Right lobe of liver (tissue), 6 donors: ENCODE measurements at regions not wholly inside any gene's neighbourhood (a gene's known extent, or its start where the extent isn't known, plus 50 kb on each side); places are given as distances from the start of the nearest gene placed in this dataset.

Experiments used
- ATAC-seq, 4 donors: fragments of 200-7000 bp; cut with Tn5 transposase; one replicate each; pipeline ENCODE4 v1.9.1; 2020; ENCODE audit warnings: mild to moderate bottlenecking in 4 of 4, moderate library complexity in 4 of 4
- DNase-seq, 3 donors: peaks; one replicate each; pipeline ENCODE4 v3.0.0-alpha.2; 2020
- H3K27ac ChIP-seq, 3 donors: fragments of 200-600 bp; one replicate each; pipeline ENCODE4 v1.8.0; 2022
- H3K27me3 ChIP-seq, 2 donors: fragments of 200-600 bp; one replicate each; pipeline ENCODE4 v1.8.0; 2022
- H3K36me3 ChIP-seq, 4 donors: fragments of 200-600 bp; sonication (generic) in 1 of 4; one replicate each; pipeline versions ENCODE4 v1.5.1 to v1.8.0; 2017 to 2022; ENCODE audit warnings: control low read depth in 1 of 4
- H3K4me1 ChIP-seq, 4 donors: fragments of 200-600 bp; sonication (generic) in 1 of 4; one replicate each; pipeline versions ENCODE4 v1.5.1 to v1.8.0; 2017 to 2022; ENCODE audit warnings: control low read depth in 1 of 4
- H3K4me3 ChIP-seq, 3 donors: fragments of 200-600 bp; one replicate each; pipeline ENCODE4 v1.8.0; 2022
- H3K9me3 ChIP-seq, 4 donors: fragments of 200-600 bp; sonication (generic) in 1 of 4; one replicate each; pipeline versions ENCODE4 v1.5.1 to v1.8.0; 2017 to 2022; ENCODE audit warnings: control low read depth in 1 of 4
- CTCF ChIP-seq, 4 donors: fragments of 200-600 bp in 3 of 4; fragments of 450-650 bp in 1 of 4; IDR thresholded peaks; one replicate each; pipeline versions ENCODE4 v1.5.1 to v1.8.0; 2016 to 2022; ENCODE audit warnings: antibody characterized with exemption in 4 of 4, mild to moderate bottlenecking in 2 of 4
- POLR2A ChIP-seq: fragments of 450-650 bp; IDR thresholded peaks from one replicate; pipeline ENCODE4 v1.6.1; 2017; ENCODE audit warnings: antibody characterized with exemption, mild to moderate bottlenecking
- WGBS: methylation state at CpG from one replicate; pipeline ENCODE4 v1.1.6; 2018; ENCODE audit warnings: low coverage, low lambda C conversion rate; ENCODE audit not compliant: insufficient coverage; ENCODE audit errors: missing lambda C conversion rate; 5-methylcytosine and 5-hydroxymethylcytosine counted together
- intact Hi-C, 2 donors: fragments of 100-400 bp; cut with DNase I; formaldehyde crosslinking; loops; one replicate each; pipeline versions ENCODE4 v1.11.2 to v1.14.1; 2022
- donor health status: DM: no; HTN: yes; CAD: no.
- donor health status: DM: no; HTN: no; CAD: no.
- donor health status: DM: no; HTN: no; CAD: no.
- donor health status: DM: no; HTN: yes; CAD: no.
- donor health status: DM: no; HTN: yes; CAD: no.

GRCh38 chr10:64102264-64102633, 581.0 kb downstream of the REEP3 start:
- H3K4me3 ChIP-seq = no peak overlapping the region
- no peaks in the 10 kb centered on the region for H3K9me3 ChIP-seq
- intact Hi-C loops = no loop called here
- H3K36me3 ChIP-seq = no peaks in the 10 kb centered on the region
- no peak for TF ChIP-seq POLR2A
- no peak for TF ChIP-seq CTCF (IDR thresholded peaks at IDR 0.05)
- H3K27ac ChIP-seq = no peak overlapping the region
- no peak for ATAC-seq
- no peak for DNase-seq
- 83% methylated on average over 1 of the region's 1 CpG for WGBS
- peaks cover 0 to 11% (median 0%) of the 10 kb centered on the region in 4 donors for H3K4me1 ChIP-seq
- no peaks in the 10 kb centered on the region for H3K27me3 ChIP-seq

- WGBS = 74% methylated on average over 2 of the region's 2 CpGs
- Histone ChIP-seq H3K27ac (no peak overlapping the region), H3K36me3 (no peaks in the 10 kb centered on the region), H3K9me3 (no peaks in the 10 kb centered on the region), H3K27me3 (no peaks in the 10 kb centered on the region), H3K4me1 (peaks cover 0 to 11% (median 0%) of the 10 kb centered on the region in 4 donors), H3K4me3 (no peak overlapping the region)
- ATAC-seq = peak in 1 of 4 donors; percentile 33
- no peak for DNase-seq
- intact Hi-C loops = no loop called here
- TF ChIP-seq CTCF (IDR thresholded peaks at IDR 0.05) (no peak), POLR2A (no peak)
Observed at GRCh38 chr10:64102916-64103315, 581.7 kb downstream of the REEP3 start.

- ATAC-seq = no peak
- Histone ChIP-seq H3K27ac (no peak overlapping the region), H3K27me3 (no peaks in the 10 kb centered on the region), H3K36me3 (no peaks in the 10 kb centered on the region), H3K4me3 (no peak overlapping the region), H3K9me3 (no peaks in the 10 kb centered on the region), H3K4me1 (peaks cover 0 to 11% (median 0%) of the 10 kb centered on the region in 4 donors)
- no peak for DNase-seq
- TF ChIP-seq CTCF (IDR thresholded peaks at IDR 0.05) = no peak
- TF ChIP-seq POLR2A = no peak
- intact Hi-C loops = no loop called here
- 79% methylated on average over 5 of the region's 6 CpGs for WGBS
Observed at GRCh38 chr10:64103750-64104470, 582.7 kb downstream of the REEP3 start.

GRCh38 chr10:64109926-64110495, 588.8 kb downstream of the REEP3 start:
- no peaks in the 10 kb centered on the region for H3K9me3 ChIP-seq
- H3K27me3 ChIP-seq = no peaks in the 10 kb centered on the region
- ATAC-seq = no peak
- WGBS = 90% methylated on average over 1 of the region's 1 CpG
- TF ChIP-seq CTCF (IDR thresholded peaks at IDR 0.05) = no peak
- TF ChIP-seq POLR2A = no peak
- intact Hi-C loops = no loop called here
- H3K36me3 ChIP-seq = no peaks in the 10 kb centered on the region
- no peaks in the 10 kb centered on the region for H3K4me1 ChIP-seq
- no peak for DNase-seq
- H3K4me3 ChIP-seq = no peak overlapping the region
- no peak overlapping the region for H3K27ac ChIP-seq
